GM21360 (cell line): ENCODE measurements at regions not wholly inside any gene's neighbourhood (a gene's known extent, or its start where the extent isn't known, plus 50 kb on each side); places are given as distances from the start of the nearest gene placed in this dataset.

Experiments
- ATAC-seq: cut with Tn5 transposase; IDR thresholded peaks from one replicate; pipeline ENCODE4 v1.9.1; 2021; ENCODE audit warnings: mild to moderate bottlenecking, moderate library complexity; ENCODE audit not compliant: unreplicated experiment

DNA sequence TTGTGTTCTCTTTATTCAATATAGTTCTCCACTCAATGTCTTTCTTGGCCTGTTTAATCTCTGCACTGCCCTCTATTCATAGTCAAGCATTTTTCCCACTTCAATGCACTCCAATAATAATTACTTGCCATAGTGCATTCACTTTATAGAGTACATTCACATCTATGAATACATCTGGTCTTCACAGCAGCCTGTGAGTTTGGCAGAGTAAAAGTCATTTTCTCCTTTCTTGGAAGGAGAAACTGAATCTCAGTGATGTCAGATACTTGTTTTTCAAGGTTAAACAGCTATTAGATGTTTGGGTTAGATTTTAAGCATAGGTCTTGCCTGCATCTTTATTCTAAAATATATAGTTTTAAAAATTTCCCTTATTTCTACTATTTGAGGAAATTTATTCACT is 373.2 kb downstream of the TRIB2 start:
- no peak for ATAC-seq

DNA sequence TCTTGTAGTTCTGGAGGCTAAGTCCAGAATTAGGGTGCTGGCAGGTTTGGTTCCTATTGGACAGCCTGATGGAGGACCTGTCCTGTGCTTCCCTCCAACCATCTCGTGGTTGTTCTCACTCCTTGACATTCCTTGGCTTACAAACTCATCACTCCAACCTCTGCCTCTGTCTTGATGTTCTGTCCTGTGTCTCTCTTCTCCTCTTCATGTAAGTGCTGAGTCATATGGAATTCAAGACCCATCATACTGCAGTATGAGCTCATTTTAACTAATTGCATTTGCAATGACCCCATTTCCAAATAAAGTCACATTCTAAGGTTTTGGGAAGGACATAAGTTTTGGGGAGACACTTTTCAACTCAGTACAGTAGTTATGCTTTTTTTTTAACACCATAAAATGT is 374.7 kb downstream of the TRIB2 start:
- ATAC-seq = no peak

DNA sequence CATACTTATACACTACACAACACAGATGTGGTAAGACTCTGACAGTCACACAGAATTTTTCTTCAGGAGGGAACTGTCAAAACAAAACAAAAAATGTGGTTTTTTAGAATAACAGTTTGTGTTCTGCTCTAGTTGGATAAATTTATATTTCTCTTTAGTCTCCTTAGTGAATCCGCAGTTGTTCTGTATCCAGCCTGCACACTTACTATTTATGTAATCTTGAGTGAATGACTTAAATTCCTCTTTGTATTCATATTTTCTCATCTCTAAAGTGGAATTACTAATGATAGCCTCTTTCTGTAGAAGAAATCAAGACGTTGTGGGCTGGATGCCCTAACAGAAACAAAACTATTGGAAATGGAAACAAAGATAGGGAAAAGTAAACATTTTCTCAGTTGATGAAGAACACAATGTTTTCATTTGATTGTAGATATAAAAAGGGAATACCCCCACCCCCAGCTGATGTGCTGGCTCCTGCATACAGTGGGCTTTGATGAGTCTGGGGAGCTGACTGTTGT is 375.2 kb downstream of the TRIB2 start:
- no peak for ATAC-seq

DNA sequence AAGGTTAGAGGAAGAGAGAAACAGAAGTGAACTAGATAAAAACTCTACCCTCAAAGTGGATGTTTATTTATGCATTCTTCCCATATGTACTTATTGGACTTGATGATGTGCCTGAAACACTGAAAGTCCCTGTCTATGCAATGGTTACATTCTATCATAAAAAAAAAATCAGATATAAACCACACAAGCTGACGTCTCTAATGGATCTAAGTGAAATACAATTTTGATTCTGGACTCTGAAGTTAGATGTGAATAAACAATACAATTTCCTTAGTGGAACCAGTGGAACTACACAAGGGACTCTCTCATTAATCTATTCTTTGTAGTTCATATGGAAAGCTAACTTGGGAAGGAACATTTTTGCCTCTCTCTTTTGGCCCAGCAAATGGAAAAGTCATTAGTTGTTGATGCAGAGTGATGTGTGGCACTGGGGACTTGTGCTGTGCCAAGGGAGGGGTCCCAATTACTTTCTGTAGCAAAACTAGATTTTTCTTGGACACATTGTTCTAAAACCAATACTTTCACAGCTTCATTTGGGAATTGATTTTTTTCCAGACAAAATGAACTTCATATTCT is 376.8 kb downstream of the TRIB2 start:
- no peak for ATAC-seq

DNA sequence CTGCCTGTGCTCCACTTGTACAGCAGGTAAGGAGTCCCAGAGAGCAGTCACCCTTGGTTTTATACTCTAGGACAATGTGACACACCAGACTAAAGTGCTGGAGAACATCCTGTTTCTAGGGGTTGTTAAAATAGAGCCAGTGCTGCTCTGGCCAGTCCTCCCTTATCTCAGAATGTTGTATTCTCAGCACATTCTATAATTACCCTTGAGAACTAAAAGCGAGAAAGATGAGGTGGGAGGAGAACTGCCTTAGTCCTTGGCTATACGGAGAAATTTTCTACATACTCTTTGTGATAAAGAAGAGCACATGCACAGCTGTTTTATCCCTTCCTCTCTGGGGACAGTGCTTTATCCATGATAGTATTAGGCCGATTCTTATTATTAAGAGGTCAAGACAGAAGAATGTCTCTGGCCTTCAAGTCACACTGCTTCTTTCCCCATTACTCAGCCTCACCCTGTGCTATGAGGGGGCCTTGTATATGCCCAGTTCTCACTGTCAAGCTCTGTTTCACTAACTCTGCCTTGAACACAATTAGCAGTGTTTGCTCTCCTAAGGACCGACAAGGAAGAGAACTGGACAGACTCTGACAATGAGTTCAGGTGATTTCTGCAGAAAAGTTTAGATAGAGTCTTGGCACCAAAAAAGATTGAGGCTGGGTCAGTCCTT is 385.8 kb downstream of the TRIB2 start:
- no peak for ATAC-seq

DNA sequence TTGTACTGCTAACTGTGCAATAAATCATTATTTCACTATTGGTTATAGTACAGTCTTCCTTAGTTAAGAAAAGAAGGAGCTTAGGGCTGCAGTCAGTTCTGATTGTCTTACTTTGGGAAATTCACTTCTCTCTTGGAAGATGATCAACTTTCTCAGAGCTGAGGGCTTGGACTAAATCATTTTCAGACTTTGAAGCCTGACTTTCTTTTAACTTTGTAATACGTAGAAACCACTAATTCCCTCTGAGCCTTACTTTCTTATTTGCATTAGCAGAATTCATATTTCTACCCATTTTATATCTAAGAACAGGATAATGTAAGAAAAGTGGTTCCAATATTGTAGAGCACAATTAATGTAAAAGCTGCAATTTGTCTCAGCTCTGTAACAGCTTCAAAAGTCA is 386.4 kb downstream of the TRIB2 start:
- no peak for ATAC-seq

DNA sequence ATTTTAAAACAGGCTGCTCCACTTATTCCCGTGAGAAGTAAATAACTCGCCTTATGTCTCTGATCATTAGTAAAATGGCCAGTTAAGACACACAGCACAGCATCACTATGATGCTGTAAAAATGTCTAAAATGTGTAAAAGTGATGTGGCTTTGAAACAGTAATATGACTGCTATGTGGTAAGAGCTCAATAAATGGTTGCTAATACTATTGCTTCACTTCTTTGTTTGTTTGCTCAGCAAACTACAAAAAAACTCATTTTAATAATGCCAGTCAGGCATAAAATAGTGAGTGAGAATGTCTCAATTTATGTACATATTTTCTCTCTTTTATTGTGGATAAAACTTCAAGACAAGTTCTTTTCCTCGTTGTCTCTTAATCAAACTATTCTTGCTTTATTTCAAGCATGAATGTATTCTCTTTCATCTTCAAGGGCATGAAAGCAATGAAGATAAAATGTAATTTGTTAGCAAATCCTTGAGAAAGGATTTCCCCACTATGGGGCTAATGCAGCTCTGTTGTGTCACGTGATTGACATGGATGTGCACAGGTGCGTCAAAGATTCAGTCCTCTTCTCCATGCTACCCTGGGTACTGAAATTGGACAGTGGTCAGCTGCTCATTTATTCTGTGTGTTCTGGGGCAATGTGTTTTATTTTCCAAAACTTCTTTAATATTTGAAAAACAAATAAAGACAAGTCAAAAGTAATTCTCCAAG is 387.2 kb downstream of the TRIB2 start:
- no peak for ATAC-seq

DNA sequence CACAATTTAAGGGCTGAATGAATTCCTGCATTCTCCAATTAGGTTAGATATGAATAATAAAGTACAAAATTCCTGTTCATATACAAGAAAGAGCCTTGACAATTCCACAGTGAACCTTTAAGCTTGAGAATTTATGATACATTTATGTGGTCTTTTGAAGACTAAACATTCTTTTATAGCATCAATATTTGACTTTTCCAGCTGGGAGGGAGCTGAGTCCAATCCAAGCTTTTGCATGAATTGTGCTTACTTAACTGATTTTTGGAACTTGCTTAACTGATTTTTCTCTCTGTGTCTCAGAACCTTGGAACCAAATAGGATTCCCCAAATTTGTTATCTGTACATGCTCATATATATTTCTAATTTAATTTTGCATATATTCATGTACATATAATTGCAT is 388.0 kb downstream of the TRIB2 start:
- ATAC-seq = no peak

DNA sequence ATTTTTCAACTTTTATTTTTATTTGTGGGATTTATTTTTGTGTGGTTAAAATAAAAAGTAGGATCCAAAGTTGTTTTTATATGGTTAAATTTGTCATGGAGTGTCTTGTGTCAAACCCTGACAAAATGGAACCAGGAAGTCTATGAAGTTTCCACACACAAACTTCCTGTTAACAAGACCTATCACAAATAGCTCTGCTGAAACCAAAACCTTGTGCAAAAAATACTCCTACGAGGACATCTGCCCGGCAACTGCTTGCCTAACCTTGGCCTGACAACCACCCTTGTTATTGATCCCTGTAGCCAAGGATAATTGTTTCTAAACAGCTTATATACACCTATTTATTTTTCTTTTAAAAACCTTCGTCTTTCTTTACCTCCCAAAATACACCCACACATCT is 389.6 kb downstream of the TRIB2 start:
- peak; percentile 92 for ATAC-seq

DNA sequence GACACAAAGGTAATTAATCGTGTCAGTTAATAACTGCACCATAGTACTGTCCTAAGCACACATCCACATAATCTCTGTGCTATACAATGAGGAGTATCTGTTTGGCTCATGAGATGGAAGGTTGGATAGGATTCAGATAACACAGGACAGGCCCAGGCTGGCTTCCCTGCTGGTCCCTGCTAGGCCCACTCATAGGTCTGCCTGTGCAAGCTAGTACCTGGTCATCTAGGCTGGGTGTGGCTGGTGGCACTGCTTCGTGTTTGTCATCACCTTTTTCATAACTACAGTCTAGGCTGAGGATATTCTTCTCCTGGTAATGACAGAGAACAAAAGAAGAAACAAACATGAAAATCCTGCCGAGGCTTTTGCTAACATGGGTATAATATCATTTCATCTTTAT is 392.8 kb downstream of the TRIB2 start:
- no peak for ATAC-seq

DNA sequence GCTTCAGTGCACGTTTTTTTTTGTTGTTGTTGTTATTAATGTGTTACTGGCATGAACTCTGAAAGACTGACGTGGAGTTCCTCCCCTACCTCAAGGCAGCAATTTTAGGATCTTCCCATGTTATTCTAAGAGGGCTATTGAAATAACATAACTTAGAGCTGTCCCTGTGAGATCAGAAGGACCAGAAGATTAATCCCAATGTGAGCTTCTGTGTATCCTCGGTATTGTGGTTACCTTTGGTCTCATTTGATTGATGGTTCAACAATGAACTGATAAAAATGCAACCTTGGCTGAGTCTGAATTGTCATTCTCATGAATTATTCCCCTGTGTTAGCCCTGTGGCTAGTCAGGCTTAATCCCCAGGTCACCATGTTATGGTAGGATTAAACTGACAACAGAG is 394.1 kb downstream of the TRIB2 start:
- no peak for ATAC-seq

DNA sequence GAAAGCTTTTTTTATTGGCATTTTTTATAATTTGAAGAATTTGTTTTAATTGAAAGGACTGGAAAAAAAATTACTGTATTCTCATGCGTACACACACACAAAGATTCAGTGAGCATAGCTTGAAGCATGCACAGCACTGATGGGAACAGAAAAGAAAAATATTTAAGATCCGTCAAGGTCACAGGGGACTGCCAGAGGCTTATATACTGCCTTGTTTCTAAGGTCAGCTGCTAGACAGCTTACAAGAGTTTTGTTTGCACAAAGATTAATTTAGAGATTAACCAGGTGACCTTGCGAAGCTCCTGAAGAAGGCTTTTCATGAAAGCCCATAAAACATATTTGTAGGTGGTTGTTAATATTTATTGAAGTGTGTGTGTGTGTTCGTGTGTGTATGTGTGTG is 396.3 kb downstream of the TRIB2 start:
- ATAC-seq = no peak

DNA sequence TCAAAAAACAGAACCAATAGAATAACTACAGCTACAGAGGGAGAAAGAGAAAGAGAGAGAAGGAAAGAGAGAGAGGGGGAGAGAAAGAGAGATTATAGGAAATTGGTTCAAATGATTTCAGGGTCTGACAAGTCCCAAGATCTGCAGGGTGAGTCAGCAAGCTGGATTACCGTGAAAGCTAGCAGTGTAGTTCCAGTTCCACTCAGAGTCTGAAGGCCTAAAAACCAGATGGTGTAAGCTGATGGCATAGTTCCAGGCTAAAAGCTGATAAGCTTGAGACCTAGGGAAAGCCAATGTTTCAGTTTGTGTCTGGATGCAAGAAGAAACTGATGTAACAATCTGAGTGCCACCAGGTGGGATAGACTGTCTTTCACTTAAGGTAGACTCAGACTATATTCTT is 397.7 kb downstream of the TRIB2 start:
- ATAC-seq = no peak

DNA sequence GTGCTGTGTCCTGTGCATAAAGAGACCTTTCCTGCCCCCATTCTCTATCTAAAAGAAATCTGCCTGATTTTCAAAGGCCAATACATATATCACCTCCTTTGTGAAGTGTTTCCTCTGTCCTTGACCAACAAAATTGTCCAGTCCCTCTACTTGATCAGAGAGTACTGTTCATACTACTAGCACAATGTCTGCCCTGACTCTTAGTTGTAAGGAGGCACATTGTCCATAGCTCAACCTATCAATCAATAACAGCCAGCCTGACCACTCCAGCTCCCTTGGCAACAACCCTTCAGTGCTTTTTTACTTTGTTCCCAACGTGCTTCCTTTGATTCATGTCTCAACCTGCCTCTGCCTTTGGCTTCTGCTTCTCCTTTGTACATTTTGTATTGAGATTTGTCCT is 398.9 kb downstream of the TRIB2 start:
- no peak for ATAC-seq

DNA sequence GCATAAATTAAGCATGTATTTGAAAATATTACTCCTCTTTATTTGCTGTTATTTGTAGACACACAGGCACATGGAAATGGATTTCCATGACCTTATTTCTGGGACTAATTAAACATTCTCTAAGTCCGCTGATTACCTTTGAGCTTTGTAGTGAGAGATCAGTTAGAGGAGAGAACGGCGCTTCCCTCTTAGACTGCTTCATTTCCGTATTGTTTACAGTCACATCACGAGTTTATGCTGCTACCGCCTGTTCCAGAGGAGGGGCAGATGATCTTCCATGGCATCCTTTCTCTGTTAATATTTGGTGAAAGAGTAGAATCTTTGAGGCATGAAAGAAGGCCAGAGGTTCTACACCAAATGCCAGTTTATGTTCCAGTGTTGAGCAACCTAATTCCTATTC is 404.4 kb downstream of the TRIB2 start:
- ATAC-seq = no peak

DNA sequence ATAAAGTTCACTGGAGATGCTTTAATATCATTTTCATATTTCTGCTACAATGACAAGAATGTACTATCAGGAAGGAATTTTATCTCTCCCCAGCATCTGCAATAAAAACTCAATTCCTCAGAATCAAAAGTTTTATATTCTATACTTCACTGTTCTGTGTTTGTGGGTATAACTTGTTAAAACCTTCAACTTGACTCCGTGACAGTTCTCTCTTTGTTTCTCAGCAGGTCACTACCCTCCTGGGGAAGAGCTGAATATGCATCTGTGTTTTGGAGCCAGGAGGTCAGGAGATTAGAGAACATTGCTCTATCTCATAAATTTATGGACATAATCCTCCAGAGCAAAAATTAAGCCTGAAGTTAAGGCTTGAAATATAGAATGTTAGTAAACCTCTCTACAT is 411.4 kb downstream of the TRIB2 start:
- ATAC-seq = no peak

DNA sequence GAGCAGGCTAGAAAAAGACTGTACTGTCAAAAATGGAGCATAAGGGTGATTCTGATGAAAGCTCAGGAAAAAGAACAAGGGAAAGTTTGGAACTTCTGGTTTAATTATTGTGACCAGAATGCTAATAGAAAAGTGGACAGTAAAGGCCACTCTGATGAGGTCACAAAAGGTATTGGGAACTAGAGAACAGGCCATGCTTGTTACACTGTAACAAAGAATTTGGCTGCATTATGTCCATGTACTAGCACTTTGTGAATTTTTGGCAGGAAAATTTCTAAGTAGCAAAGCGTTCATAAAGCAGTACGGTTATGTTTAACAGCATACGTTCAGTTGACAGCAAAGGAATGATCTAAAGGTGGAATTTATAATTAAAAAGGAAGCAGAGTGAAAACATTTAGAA is 418.6 kb downstream of the TRIB2 start:
- no peak for ATAC-seq

DNA sequence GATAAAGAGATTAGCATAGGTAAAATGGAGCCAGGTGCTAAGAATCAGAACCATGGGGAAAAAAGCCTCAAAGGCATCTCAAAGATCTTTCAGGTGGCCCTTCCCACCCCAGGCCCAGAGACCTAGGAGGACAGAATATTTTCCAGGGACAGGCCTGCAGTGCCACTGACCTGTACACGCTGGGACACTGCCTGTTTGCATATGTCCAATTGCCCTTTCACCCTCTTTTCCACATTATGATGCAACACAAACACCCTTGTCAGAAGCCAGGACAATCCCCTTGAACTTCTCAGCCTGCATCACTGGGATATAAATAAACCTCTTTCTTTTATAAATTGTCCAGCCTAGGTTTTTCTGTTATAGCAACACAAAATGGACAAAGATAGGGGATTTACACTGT is 419.1 kb downstream of the TRIB2 start:
- ATAC-seq = no peak

DNA sequence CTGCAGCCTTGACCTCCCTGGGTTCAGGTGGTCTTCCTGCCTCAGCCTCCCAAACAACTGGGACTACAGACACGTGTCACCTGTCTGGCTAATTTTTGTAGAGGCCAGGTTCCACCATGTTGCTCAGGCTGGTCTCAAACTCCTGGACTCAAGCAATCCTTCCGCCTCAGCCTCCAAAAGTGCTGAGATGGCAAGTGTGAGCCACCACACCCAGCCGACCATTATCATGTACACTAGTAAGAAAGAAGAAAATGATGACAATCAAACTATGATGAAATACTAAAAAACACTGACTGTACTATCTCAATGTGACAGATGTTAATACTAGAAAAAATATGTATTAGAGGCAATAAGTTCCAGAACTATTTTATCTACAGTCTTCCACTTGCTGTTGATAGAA is 420.9 kb downstream of the TRIB2 start:
- ATAC-seq = no peak

DNA sequence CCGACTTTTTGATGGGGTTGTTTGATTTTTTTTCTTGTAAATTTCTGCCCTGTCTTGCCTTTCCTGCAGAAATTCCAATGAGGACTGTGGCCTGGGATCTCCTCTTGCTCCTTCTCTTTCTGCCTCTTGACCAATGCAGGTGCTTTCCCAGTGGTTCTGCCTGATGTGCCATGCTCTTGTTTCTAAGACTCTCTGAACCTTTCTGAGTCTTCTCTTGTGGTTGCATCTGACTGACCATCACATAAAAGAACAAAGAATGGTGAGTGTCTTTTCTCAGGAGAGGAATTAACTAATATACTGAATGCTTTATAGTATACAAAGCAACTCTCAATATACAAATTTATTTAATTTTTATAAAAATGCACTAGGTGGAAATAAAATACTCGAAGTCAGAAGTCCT is 424.6 kb downstream of the TRIB2 start:
- no peak for ATAC-seq

DNA sequence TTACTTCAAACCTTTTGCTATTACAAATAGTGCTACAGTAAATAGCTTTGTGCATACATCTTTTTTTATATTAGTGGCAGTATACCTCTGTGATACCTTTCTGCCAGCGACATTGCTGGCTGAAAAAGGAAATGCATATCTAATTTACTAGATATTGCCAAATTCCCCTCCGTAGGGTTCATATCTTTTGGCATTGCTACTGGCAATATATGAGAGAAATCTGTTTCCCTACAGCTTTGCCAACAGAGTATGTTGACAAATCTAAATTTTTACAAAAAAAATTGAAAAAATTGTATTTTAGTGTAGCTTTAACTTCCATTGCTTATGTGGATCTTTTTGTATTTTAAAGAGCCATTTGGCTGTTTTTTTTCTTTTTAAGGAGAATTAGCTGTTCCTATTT is 426.7 kb downstream of the TRIB2 start:
- ATAC-seq = no peak

DNA sequence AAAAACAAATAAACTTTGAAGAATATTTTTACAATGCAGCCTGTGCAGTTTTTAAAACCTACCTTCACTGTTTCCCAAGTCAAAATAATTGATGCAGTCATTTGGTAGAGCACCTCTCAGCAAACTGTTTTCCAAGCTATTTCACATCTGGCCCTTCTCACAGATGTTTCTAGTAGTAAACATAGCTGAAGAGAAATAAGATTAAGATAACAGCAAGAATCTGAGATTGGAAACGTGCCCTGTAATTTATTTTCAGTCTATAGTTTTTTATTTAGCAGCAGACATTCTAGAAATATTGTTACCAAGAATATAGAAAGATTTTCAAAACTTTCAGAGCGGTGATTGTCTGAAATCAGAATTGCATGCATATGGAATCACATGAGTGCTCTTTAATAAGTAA is 440.2 kb downstream of the TRIB2 start:
- ATAC-seq = no peak
